H4 (cell line): ENCODE measurements at regions not wholly inside any gene's neighbourhood (a gene's known extent, or its start where the extent isn't known, plus 50 kb on each side); places are given as distances from the start of the nearest gene placed in this dataset.

Experiments used
- DNase-seq: peaks from one replicate; pipeline ENCODE4 v3.0.0-alpha.2; 2015; ENCODE audit warnings: low spot score

DNA sequence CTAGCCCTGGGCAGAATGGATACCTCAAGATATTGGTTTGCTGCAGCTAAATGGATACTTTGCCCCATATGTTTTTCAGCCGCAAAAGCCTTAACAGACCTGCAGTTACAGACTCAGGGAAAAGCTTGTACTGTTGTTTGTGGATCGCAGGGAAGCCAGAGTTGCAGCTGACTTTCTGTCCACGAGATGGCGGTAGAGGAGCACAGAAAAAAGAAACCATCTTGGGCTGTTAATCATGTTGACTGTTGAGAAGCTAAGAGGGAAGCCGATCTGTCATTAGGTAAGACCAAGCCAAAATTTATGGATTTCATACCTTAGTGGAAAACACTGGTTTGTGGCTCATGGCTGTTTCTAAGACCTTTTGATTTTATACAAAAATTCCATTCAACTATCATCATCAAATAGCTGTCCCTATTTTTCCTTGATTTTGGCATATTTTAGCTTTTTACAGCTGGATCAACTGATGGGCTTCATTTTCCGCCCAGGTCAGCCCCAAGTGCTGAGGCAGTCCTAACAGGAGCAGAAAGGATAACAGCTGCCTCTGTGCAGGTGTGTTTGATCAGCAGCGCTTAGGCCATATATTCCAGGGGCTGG lies 205.7 kb upstream of the ZPLD1 start:
- DNase-seq, result peak; percentile 65

DNA sequence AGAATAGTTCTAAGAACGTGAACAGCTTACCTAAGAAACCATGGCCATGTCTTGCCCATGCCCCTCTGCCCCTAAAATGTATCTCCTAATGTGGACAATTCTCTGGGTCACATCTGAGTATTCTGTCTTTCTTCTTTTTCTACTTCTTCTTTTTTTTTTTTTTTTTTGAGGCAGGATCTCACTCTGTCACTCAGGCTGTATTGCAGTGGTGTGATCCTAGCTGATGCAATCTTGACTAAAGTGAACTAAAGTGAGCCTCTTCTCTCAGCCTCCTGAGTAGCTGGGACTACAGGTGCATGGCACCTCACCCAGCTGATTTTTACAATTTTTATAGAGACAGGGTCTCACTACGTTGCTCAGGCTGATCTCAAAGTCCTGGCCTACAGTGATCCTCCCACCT lies 204.8 kb upstream of the ZPLD1 start:
- no peak for DNase-seq

DNA sequence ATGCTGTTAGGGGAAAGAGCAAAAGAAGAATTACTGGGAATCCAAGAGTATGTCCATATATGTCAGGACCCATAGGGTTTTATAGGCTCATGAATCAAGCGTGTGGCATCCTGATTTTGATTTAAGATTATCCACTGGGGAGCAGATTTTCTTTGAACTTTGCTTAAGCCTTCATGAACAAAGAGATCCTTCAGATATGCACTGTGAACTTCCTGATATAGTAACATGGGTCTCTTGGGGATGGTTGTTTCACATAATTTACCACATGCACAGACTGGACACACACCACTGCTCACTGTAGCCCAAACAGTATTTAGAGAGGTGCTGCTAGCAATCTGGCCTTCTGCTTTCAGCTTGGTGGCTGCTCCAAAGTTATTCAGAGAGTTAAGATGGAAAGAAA lies 200.9 kb upstream of the ZPLD1 start:
- DNase-seq, result no peak

DNA sequence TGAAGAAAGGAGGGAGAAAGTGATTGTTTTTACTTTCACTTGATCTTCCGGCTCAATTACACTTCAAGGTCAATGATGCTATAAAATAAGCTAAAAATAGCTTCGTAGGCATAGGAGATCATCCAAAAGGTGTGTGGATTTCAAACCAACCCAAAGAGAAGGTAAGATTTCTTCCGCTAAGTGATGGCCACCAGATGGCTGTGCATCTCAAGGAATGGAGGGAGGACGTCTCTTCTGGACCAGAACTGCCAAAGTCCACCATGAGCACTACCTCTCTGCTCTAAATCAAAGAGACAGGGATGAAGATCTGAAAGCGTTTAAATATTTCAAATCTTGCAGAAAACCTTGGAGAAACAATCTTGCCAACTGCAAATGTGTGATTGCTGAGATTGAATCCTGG lies 199.1 kb upstream of the ZPLD1 start:
- DNase-seq, result peak; percentile 21

DNA sequence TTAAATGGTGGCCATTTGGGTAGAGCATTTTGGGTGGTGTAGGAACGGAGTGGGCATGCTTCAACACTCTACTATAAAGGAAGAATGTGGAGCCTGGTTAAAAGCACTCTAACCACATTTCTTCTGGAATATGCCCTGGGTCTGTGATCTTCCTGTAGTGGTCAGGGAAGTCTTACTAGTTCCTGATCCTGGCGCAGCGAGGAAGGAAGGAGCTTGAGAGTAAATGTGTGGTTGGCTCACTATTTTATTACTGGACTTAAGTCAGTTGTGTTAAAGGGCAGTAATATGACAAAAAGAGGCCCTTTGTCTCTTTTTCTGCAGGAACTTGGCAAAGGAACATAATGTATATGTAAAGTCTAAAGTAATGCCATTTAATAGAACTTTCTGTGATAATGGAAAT lies 197.6 kb upstream of the ZPLD1 start:
- no peak for DNase-seq

DNA sequence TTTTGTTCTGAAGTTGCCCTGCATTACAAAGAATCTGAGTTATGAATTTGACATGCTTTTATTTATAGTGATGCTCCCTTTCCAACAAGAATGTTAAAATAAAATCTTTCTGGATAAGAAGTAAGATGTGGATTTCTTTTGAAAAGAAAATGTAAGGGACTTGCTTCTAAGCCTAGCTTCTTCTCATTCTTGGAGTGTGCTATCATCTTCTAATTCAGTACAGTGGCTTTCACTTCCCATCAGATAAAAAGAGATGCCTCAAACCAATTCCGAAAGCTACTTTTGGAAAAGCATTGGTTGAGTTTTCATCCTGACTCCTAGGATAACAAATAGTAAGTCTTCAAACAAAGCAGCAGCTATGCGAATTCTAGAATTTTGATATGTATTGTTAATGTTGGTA lies 197.0 kb upstream of the ZPLD1 start:
- no peak for DNase-seq

DNA sequence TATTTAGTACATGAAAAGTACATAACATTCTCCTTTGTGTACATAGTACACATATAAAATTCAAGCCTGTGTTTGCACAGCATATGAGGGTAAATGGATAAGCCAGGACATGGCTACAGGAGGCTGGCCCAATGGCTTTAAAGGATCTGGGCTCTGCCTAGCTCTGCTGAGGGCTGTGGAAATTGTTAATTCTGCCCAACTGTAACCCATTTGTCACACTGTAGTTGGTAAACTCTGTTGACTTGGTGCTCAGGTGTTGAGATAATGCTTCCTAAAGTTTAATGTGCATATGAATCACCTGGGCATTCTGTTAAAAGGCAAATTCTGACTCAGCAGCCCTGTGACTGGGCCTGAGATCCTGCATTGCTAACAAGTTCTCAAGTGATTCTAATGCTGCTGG lies 196.5 kb upstream of the ZPLD1 start:
- DNase-seq, result no peak

DNA sequence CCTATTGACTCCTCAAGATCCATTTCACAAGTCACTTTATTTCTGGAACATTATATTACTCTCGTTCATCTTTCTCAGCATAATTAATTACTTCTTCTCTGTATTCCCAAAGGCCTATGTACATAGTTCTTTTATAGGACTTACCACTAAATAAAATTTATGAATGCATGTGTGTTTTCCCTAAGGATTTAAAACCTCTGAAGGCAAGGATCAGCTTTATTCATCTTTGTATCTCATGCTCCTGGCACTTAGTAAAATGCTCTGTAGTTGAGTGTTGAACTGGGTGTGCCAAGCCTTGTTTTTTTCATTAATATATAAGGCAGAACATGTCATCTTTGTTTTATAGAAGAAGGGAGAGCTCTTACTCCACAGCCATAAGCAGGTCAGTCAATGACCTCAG lies 194.1 kb upstream of the ZPLD1 start:
- DNase-seq, result no peak

DNA sequence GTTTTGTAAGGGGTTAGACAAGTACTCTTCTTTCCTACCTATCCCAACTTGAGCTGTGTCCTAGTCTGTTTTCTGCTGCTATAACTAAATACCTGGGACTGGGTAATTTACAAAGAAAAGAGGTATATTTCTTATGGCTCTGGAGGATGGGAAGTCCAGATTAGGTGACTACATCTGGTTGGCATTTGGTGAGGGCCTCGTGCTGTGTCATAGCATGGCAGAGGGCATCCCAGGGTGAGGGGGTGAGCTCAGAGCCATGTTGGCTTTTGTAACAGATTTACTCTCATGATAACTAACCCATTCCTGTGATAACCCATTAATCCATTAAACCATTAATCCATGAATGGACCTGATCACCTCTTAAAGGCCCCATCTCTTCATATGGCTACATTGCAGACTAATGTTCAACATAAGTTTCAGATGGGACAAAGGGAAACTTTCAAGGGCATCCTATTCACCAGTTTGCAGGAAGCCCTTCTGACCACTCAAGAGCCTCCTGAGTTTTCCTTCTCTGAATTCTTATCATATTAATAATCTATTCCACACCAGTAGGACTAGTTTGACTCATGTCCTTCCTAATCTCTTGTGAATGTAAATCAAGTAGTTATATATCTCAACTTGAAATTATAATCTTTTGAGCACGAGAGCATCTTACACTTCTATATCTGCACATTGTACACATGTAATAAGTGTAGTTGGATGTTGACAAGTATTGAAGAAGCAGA lies 185.7 kb upstream of the ZPLD1 start:
- DNase-seq, result no peak

DNA sequence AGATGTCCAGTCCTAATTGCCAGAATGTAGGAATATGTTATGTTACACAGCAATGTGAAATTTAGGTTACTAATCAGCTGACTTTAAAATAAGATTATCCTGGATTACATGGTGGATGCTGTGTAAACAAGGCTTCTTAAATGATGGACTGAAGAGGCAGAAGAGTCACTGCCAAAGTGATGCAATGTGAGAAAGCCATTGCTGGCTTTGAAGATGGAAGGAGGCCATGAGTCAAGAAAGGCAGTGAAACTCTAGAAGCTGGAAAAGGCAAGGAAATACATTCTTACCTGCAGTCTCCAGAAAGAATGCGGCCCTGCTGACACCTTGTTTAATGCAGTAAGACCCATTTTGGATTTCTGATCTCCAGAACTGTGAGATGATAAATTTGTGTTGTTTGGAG lies 179.1 kb upstream of the ZPLD1 start:
- DNase-seq, result no peak

DNA sequence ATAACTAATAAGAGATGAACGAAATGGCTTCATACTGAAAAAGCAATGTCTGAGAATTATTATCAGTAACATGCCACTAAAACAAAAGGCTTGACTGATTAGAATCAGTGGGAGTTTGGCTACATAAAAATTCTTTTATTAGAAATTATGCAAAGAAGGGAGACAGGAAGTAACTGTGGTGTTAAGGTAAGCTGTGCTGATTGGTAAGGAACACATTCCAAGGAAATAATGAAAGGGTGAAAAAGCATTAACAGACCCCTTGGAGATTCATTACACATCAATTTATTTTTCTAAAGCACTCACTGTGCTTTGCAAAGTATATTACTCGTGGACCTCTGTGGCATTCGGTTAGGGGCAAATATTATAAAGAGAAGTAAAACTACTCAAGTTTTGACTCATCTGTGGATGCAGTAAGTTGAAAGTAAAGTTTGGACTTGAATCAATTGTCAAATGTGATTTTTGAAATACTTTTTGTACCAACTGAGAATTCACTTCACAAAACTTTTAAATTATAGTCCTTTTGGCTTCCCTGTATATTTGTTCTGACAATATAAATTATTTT lies 176.1 kb upstream of the ZPLD1 start:
- no peak for DNase-seq

DNA sequence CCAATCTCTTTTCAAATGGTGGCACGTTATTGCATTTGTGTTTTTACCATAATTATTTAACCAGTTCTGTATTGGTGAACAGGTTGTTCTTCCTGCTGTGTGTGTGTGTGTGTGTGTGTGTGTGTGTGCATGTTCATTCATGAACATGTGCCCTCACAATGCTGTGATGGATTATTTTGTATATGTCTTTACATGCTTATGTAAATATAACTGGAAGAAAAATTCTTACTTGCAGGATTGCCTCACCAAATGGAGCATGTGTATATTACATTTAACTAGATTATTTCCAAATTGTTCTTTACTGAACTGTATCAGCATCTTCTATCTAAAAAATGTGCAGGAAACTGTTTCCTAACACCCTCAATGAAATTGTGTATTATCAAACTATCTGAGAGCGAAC lies 175.2 kb upstream of the ZPLD1 start:
- DNase-seq, result no peak

DNA sequence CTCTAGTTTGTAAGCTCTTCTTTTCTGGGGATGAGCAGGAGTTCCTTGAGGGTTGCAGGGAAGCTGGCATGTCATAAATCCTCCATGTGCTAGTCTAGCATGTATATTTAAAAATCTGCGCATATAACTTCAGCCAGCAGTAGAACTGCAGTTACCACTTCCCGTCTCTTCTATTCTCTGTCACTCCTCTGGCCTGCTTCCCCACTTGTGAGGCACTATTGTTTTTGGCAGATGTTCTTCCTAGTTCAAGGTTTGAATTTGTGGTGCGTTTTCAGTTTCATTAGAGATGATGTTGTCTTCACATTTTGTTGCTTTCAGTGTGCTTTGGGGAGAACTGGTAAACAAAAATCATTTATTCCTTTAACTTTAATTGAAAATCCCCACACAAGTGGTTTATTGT lies 169.1 kb upstream of the ZPLD1 start:
- no peak for DNase-seq

DNA sequence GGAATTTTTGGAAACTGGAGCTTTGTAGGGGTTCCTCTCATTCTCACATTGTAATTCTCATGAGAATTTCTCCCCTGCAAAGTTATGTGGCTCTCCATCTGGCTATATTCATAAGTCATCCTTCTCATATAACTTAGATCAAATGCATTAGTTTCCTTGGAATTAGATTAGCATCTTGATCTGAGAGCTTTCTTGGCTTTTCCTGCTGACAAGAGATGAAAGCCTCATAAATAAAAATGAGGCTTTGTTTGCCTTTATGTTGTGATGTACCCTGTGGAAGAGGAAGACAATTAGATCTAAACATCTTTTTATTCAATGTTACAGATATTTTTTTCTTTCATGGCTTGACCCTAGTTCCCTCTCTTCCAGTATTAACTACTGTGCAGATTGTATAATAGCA lies 165.4 kb upstream of the ZPLD1 start:
- DNase-seq, result no peak

DNA sequence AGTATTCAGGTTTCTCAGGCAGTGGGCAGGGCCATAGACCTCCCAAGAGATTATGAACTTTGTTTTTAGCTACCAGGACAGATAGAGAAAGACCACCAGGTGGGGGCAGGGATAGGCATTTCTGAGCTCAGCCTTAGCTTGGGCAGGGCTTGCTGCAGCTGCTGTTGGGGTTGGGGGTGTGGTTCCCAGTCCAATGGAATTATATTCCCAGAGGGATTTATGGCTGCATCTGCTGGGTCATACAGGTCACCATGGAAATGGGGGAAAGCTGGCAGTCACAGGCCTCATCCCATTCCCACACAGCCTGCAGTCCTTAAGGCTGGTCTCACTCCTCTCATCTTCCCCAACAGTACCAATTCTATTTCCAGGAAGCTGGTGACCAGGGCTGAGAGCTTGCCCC lies 144.6 kb upstream of the ZPLD1 start:
- DNase-seq, result no peak

DNA sequence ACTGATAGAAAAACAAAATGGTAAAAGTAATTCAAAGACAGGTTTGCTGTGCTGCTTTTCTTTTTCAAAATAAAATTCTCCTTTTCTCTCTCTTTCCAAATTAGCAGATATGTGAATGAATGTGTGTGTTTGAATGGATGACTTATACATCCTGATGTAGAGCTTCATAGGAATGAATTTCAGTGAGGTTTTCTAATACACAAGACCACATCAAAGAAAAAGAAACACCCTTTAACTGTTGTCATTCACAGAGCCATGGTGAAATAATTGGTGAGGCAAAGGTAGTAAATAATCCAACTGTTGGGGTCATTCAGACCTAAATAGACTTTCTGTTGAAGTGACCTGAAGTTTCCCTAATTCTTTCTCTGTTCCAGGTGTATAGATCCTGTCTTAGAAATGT lies 139.1 kb upstream of the ZPLD1 start:
- no peak for DNase-seq

DNA sequence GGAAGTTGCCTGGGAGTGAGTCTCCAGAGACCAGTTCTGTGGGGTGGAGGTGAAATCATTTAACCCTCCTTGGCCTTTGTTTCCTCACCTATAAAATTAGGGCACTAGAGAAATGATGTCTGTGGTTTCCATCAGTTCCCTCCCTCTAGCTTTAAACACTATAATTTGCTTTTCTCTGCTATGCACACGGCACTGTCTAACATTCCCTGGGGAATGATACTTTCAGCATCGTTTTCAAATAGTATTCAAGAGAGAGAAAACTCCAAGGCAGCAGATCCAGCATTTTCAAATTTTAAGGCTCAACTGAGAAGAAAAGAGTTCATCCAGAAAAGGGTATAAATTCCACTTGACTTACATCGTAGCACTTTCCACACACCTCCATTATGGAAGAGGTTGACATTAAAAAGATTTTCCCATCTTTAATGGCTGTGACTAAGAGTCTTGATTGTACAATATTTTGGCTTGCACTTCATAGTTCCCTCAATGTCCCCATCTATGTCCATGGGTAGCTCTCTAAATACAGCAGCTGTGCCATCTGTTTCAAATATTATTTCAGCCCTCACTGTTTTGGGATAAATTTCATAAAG lies 137.7 kb upstream of the ZPLD1 start:
- DNase-seq, result no peak

DNA sequence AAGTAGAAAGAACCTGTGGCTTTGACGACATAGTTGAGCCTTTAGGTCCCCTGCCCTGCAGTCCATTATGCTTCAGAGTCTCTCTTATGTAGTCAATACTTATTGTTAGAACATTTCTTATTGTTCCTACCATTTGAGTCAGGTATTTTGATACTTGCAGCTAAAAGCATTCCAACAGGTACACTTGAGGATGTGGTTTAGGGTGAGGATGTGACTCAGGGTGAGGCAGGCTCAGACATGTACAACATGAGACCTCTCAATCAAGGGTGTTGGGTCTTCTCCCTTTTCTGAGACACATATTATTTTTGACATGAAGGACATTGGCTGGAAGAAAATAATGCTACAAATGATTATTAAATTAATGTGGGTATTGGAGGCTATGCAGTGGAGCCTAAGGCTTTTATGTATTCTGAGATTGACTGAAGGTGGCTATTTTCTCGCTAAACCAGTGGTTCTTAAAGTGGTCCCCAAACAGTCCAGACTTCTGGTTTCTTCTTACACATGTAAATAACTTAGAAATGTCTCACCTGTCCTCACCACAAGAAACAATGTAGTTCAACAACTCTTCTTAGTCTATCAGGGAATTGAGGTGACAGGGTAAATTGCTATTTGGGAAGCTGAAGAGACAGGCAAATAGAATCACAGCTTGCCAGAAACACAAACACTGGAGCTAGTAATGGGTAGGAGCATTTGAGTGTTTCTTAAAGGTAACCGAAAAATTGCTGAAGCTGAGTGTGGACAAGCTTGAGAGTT lies 135.5 kb upstream of the ZPLD1 start:
- DNase-seq, result no peak

DNA sequence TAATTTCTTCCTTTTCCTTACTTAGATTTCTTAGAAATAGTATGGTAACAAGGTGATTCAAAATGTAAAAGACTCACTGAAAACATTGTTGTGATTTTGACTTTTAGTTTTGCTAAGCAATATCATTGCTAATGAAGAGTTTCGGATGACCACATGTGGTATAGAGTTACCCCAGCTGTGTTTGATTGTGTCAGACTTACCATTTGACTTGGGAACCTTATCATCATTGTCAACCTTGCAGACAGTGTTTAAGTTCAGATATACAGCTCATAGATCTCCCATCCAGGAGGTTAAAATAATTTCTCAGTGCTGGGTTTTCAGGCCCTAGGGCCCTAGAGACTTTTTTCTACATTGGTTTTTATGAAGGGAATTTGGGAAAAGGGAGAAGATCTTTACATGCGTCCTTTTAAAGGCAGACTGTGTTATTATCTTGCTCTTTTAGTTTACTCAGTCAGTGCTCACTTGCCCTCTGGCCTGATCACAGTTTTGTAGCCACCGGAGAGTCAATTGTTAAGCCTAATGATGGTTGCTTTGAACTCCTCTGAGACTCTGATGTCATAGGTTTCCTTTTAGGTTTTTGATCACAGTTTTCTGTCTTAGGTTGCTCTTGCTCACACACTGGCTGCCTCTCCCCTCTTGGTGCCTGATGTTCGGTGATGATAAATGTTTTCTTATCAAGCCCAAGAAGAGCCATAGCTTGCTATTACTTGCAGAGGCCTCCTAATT lies 133.5 kb upstream of the ZPLD1 start:
- DNase-seq, result no peak

DNA sequence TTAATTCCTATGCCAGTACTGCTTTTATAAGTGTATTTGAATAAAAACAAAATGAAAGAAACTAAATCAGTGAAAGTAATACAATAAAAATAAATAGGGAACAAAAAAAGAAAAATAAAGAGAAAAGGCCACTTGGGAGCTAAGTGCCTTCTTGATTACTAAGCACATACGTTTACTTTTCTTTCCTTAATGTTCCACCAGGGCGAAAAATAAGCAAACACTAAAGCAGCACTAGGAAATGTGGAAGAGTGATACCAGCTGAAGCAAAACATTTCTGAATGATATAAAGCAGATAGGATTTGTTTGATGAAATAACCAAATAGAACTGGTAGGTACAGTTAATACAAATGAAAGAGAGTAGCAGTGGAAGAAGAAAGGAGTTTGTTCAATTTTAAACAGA lies 132.8 kb upstream of the ZPLD1 start:
- DNase-seq, result no peak

DNA sequence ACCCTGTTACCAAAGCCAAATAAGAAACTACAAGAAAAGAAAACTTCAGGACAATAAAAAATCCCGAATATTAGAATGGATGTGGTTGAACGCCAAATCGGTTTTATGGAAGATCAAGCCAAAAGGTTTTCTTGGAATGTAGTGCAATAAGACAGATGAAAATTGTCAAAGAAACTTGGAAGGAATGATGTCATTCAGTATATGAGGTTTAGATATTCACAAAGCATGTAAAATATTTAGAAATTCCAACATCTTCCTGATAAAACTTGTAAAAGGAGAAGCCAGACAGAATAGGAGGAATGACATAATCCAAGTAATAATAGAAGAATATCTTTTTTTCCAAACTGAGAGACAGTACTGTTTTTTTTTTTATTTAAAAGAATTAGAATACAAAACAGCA lies 130.3 kb upstream of the ZPLD1 start:
- DNase-seq, result no peak

DNA sequence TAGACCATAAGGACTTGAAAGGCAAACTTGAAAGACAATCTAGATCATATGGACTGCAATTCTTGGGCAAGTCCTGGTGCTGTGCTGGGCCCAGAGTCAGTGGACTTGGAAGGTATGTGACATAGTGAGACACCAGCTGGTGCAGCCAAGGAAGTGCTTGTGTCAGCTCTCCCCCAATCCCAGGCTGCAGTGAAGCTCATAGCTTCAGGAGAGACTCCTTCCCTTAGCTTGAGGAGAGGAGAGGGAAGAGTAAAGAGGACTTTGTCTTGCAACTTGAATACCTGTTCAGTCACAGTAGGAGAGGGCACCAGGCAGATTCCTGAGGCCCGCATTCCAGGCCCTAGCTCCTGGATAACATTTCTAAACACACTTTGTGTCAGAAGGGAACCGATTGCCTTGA lies 127.4 kb upstream of the ZPLD1 start:
- no peak for DNase-seq
